Hepatocyte (in vitro differentiated cells): ENCODE measurements at regions not wholly inside any gene's neighbourhood (a gene's known extent, or its start where the extent isn't known, plus 50 kb on each side); places are given as distances from the start of the nearest gene placed in this dataset.

Experiments
- DNase-seq: peaks from one replicate; pipeline ENCODE4 v3.0.0-alpha.2; 2016; ENCODE audit warnings: low spot score
- H2AFZ ChIP-seq: fragments of 200-600 bp; sonication (generic); 2 replicates; pipeline ENCODE4 v1.6.0; 2016; ENCODE audit warnings: antibody characterized with exemption, mild to moderate bottlenecking
- H3K27ac ChIP-seq: fragments of 200-600 bp; sonication (generic); 2 replicates; pipeline ENCODE4 v1.5.1; 2016; ENCODE audit warnings: mild to moderate bottlenecking
- H3K27me3 ChIP-seq: fragments of 200-600 bp; sonication (generic); 2 replicates; pipeline ENCODE4 v1.6.1; 2016
- H3K36me3 ChIP-seq: fragments of 200-600 bp; sonication (generic); replicated peaks from 2 replicates; pipeline ENCODE4 v1.5.1; 2016; ENCODE audit warnings: low read depth; ENCODE audit not compliant: insufficient read depth
- H3K4me1 ChIP-seq: fragments of 200-600 bp; sonication (generic); 2 replicates; pipeline ENCODE4 v1.5.1; 2016; ENCODE audit warnings: mild to moderate bottlenecking, moderate library complexity; ENCODE audit not compliant: insufficient read depth
- H3K4me2 ChIP-seq: fragments of 200-600 bp; sonication (generic); 2 replicates; pipeline ENCODE4 v1.6.0; 2016
- H3K4me3 ChIP-seq: fragments of 200-600 bp; sonication (generic); 2 replicates; pipeline ENCODE4 v1.5.1; 2016; ENCODE audit warnings: mild to moderate bottlenecking
- H3K79me2 ChIP-seq: fragments of 200-600 bp; sonication (generic); 2 replicates; pipeline ENCODE4 v1.6.0; 2017; ENCODE audit warnings: mild to moderate bottlenecking
- H3K9me2 ChIP-seq: fragments of 200-600 bp; sonication (generic); replicated peaks from 2 replicates; pipeline ENCODE4 v1.6.0; 2017; ENCODE audit warnings: mild to moderate bottlenecking; ENCODE audit not compliant: insufficient read depth
- H3K9me3 ChIP-seq: fragments of 200-600 bp; sonication (generic); 2 replicates; pipeline ENCODE4 v1.5.1; 2016; ENCODE audit warnings: low read depth, mild to moderate bottlenecking
- H4K20me1 ChIP-seq: fragments of 200-600 bp; sonication (generic); 2 replicates; pipeline ENCODE4 v1.6.0; 2016; ENCODE audit warnings: mild to moderate bottlenecking; ENCODE audit not compliant: insufficient read depth, poor library complexity, severe bottlenecking
- EZH2 ChIP-seq: fragments of 200-600 bp; sonication (generic); IDR thresholded peaks from 2 replicates; pipeline ENCODE4 v1.6.1; 2016; ENCODE audit warnings: antibody characterized with exemption, mild to moderate bottlenecking, borderline replicate concordance
- EZH2phosphoT487 ChIP-seq: fragments of 200-600 bp; sonication (generic); IDR thresholded peaks from one replicate; pipeline ENCODE4 v1.6.1; 2018; ENCODE audit warnings: antibody characterized with exemption, mild to moderate bottlenecking, low read depth, moderate library complexity; ENCODE audit not compliant: unreplicated experiment, severe bottlenecking
- WGBS: methylation state at CpG from one replicate; pipeline ENCODE4 v1.1.6; 2016; ENCODE audit warnings: low lambda C conversion rate; ENCODE audit errors: missing lambda C conversion rate; 5-methylcytosine and 5-hydroxymethylcytosine counted together
- TF ChIP-seq, protein P1 (sequence below): fragments of 200-600 bp; sonication (generic); IDR thresholded peaks from 2 replicates; pipeline ENCODE4 v1.5.1; 2016; ENCODE audit warnings: antibody characterized with exemption, mild to moderate bottlenecking; ENCODE audit not compliant: poor library complexity

DNA sequence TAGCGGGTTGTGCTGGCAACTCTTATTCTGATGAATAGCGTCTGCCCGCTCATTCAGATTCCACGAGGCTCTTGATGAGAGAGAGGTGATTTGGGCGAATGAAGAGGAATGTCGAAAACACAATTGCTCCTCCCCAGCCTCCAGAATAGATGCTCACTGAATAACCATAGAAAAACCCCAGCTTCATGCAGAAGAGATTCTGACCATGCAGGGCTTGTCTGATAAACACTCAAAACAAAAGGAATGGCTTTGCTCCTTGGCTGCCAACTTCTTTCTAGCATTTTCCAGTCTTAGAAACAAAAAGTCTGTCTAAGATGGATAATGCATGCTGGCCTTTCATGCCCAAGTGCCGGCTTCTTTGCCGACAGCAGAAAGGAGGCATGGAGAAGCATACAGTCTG, 569.5 kb downstream of the MN1 start:
- peaks cover 10% of the 10 kb centered on the region for H3K27me3 ChIP-seq
- no peaks in the 10 kb centered on the region for H3K9me2 ChIP-seq
- no peak overlapping the region for H3K27ac ChIP-seq
- no peaks in the 10 kb centered on the region for H3K36me3 ChIP-seq
- WGBS, result 78% methylated on average over 8 of the region's 8 CpGs
- DNase-seq, result no peak
- no peak overlapping the region for H2AFZ ChIP-seq
- H3K4me2 ChIP-seq, result no peak overlapping the region
- no peaks in the 10 kb centered on the region for H3K9me3 ChIP-seq
- H3K4me3 ChIP-seq, result no peak overlapping the region
- no peaks in the 10 kb centered on the region for H3K79me2 ChIP-seq
- no peaks in the 10 kb centered on the region for H4K20me1 ChIP-seq
- TF ChIP-seq EZH2 (no peak), EZH2phosphoT487 (no peak)
- TF ChIP-seq, protein P1, sequence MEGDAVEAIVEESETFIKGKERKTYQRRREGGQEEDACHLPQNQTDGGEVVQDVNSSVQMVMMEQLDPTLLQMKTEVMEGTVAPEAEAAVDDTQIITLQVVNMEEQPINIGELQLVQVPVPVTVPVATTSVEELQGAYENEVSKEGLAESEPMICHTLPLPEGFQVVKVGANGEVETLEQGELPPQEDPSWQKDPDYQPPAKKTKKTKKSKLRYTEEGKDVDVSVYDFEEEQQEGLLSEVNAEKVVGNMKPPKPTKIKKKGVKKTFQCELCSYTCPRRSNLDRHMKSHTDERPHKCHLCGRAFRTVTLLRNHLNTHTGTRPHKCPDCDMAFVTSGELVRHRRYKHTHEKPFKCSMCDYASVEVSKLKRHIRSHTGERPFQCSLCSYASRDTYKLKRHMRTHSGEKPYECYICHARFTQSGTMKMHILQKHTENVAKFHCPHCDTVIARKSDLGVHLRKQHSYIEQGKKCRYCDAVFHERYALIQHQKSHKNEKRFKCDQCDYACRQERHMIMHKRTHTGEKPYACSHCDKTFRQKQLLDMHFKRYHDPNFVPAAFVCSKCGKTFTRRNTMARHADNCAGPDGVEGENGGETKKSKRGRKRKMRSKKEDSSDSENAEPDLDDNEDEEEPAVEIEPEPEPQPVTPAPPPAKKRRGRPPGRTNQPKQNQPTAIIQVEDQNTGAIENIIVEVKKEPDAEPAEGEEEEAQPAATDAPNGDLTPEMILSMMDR, result no peak
- H3K4me1 ChIP-seq, result no peaks in the 10 kb centered on the region

- peaks cover 15% of the 10 kb centered on the region for H3K4me1 ChIP-seq
- WGBS, result 78% methylated on average over 23 of the region's 23 CpGs
- H3K9me3 ChIP-seq, result no peaks in the 10 kb centered on the region
- no peak overlapping the region for H3K4me2 ChIP-seq
- peaks cover 6% of the 10 kb centered on the region for H3K27me3 ChIP-seq
- H3K27ac ChIP-seq, result no peak overlapping the region
- no peaks in the 10 kb centered on the region for H4K20me1 ChIP-seq
- no peaks in the 10 kb centered on the region for H3K36me3 ChIP-seq
- no peaks in the 10 kb centered on the region for H3K9me2 ChIP-seq
- H3K79me2 ChIP-seq, result no peaks in the 10 kb centered on the region
- DNase-seq, result no peak
- TF ChIP-seq EZH2 (no peak), EZH2phosphoT487 (no peak)
- TF ChIP-seq, protein P1, result no peak
- H3K4me3 ChIP-seq, result no peak overlapping the region
- no peak overlapping the region for H2AFZ ChIP-seq
These were observed 564.3 kb downstream of the MN1 start for GRCh38 chr22:27237080-27237741.

DNA sequence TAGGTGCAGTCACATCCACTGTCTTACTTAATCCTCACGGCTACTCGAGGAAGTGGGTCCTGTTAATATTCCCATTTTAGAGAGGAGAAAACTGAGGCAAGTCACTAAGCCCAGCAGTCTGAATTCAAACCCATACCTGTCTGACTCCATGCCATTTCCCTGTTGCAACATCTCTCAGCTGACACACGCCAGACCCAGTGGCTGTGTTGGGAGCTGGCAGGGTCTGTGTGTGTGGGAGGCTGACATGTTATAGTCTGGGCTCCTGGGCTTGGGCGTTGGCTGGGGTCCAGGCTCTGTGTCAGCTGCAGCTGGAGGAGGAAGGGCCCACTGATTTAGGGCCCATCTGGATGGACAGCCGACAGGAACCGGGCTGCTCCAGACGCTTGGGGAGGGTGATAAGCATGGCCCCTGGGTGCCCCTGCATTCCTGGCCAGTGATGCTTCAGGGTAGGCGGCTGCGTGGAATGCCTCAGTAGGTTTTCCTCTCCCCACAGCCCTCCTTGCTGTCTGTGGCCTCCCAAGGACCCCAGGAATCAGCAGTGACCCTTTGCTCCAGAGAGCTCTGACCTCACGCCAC, 562.5 kb downstream of the MN1 start:
- DNase-seq, result peak; percentile 88
- H2AFZ ChIP-seq, result no peak overlapping the region
- no peak overlapping the region for H3K4me2 ChIP-seq
- peak overlapping the region; percentile 74 for H3K27ac ChIP-seq
- H3K27me3 ChIP-seq, result no peaks in the 10 kb centered on the region
- H3K9me2 ChIP-seq, result no peaks in the 10 kb centered on the region
- H4K20me1 ChIP-seq, result no peaks in the 10 kb centered on the region
- no peaks in the 10 kb centered on the region for H3K79me2 ChIP-seq
- no peaks in the 10 kb centered on the region for H3K36me3 ChIP-seq
- TF ChIP-seq EZH2, result no peak
- TF ChIP-seq EZH2phosphoT487, result no peak
- TF ChIP-seq, protein P1, result no peak
- WGBS, result 40% methylated on average over 10 of the region's 10 CpGs
- peaks cover 27% of the 10 kb centered on the region for H3K4me1 ChIP-seq
- no peak overlapping the region for H3K4me3 ChIP-seq
- H3K9me3 ChIP-seq, result no peaks in the 10 kb centered on the region
